MM.1S (cell line): ENCODE measurements at regions not wholly inside any gene's neighbourhood (a gene's known extent, or its start where the extent isn't known, plus 50 kb on each side); places are given as distances from the start of the nearest gene placed in this dataset.
"Not testable (repeated sequence)": the region's sequence is repeated elsewhere in the genome, so short reads cannot be mapped to it uniquely, and the experiment has no call there.

Experiments
- CTCF ChIP-seq: fragments of 300-600 bp; sonication (generic); IDR thresholded peaks from 2 replicates; pipeline ENCODE4 v1.5.1; 2016; ENCODE audit warnings: antibody characterized with exemption, low read length, mixed read lengths
- EZH2 ChIP-seq: fragments of 300-600 bp; sonication (generic); optimal IDR thresholded peaks from 2 replicates; pipeline ENCODE3; 2017; ENCODE audit warnings: low read depth, mild to moderate bottlenecking, antibody characterized with exemption, low read length, mixed read lengths

- not testable (repeated sequence) for TF ChIP-seq CTCF, EZH2
Measured at GRCh38 chr13:54057416-54057815, 1028.8 kb downstream of the OLFM4 start.
